ENCODE measurements at regions not wholly inside any gene's neighbourhood (a gene's known extent, or its start where the extent isn't known, plus 50 kb on each side); places are given as distances from the start of the nearest gene placed in this dataset.

- no peak for TF ChIP-seq CTCF (IDR thresholded peaks at IDR 0.05; ENCODE audit: extremely low read depth, insufficient read depth, missing control alignments)
- in situ Hi-C loops (cut with MboI; ENCODE audit: low pct_unique_long_range_greater_than_20kb, low sequenced_read_pairs, unreplicated experiment): no loop called here
- no peak for DNase-seq (ENCODE audit: low spot score)
Observed at GRCh38 chr4:110365761-110366160, 110.2 kb upstream of the ENPEP start.

GRCh38 chr4:110364911-110365520, 110.9 kb upstream of the ENPEP start:
- DNase-seq (ENCODE audit: low spot score): no peak
- in situ Hi-C loops (cut with MboI; ENCODE audit: low pct_unique_long_range_greater_than_20kb, low sequenced_read_pairs, unreplicated experiment): no loop called here
- no peak for TF ChIP-seq CTCF (IDR thresholded peaks at IDR 0.05; ENCODE audit: extremely low read depth, insufficient read depth, missing control alignments)

GRCh38 chr4:110361921-110362320, 114.0 kb upstream of the ENPEP start:
- in situ Hi-C loops (cut with MboI; ENCODE audit: low pct_unique_long_range_greater_than_20kb, low sequenced_read_pairs, unreplicated experiment): no loop called here
- DNase-seq (ENCODE audit: low spot score): no peak
- no peak for TF ChIP-seq CTCF (IDR thresholded peaks at IDR 0.05; ENCODE audit: extremely low read depth, insufficient read depth, missing control alignments)

- in situ Hi-C loops (cut with MboI; ENCODE audit: low pct_unique_long_range_greater_than_20kb, low sequenced_read_pairs, unreplicated experiment): no loop called here
- no peak for DNase-seq (ENCODE audit: low spot score)
- no peak for TF ChIP-seq CTCF (IDR thresholded peaks at IDR 0.05; ENCODE audit: extremely low read depth, insufficient read depth, missing control alignments)
Observed at GRCh38 chr4:110359076-110359475, 116.9 kb upstream of the ENPEP start.

- no peak for DNase-seq (ENCODE audit: low spot score)
- in situ Hi-C loops (cut with MboI; ENCODE audit: low pct_unique_long_range_greater_than_20kb, low sequenced_read_pairs, unreplicated experiment): no loop called here
- no peak for TF ChIP-seq CTCF (IDR thresholded peaks at IDR 0.05; ENCODE audit: extremely low read depth, insufficient read depth, missing control alignments)
Observed at GRCh38 chr4:110357521-110357920, 118.4 kb upstream of the ENPEP start.

GRCh38 chr4:110354460-110354859, 121.5 kb upstream of the ENPEP start:
- TF ChIP-seq CTCF (IDR thresholded peaks at IDR 0.05; ENCODE audit: extremely low read depth, insufficient read depth, missing control alignments): no peak
- in situ Hi-C loops (cut with MboI; ENCODE audit: low pct_unique_long_range_greater_than_20kb, low sequenced_read_pairs, unreplicated experiment): no loop called here
- DNase-seq (ENCODE audit: low spot score): no peak

Measured in GM13977 (cell line).